NT2/D1 (cell line): ENCODE measurements at regions not wholly inside any gene's neighbourhood (a gene's known extent, or its start where the extent isn't known, plus 50 kb on each side); places are given as distances from the start of the nearest gene placed in this dataset.

Experiments
- DNase-seq: peaks from one replicate; pipeline ENCODE4 v3.0.0-alpha.2; 2011; ENCODE audit warnings: low read depth, low spot score
- H3K27me3 ChIP-seq: 2 replicates; pipeline ENCODE4 v1.6.0; 2011; ENCODE audit warnings: mild to moderate bottlenecking; ENCODE audit not compliant: insufficient read length, insufficient read depth
- H3K36me3 ChIP-seq: 2 replicates; pipeline ENCODE4 v1.6.1; 2011; ENCODE audit warnings: mild to moderate bottlenecking, low read length, mixed read lengths; ENCODE audit not compliant: insufficient read depth, insufficient read length
- H3K4me1 ChIP-seq: 2 replicates; pipeline ENCODE4 v1.5.1; 2011; ENCODE audit not compliant: insufficient read depth, insufficient read length
- H3K4me3 ChIP-seq: 2 replicates; pipeline ENCODE4 v1.5.1; 2011; ENCODE audit warnings: low read depth; ENCODE audit not compliant: insufficient read length
- H3K9ac ChIP-seq: 2 replicates; pipeline ENCODE4 v1.6.0; 2011; ENCODE audit warnings: low read depth; ENCODE audit not compliant: insufficient read length
- H3K9me3 ChIP-seq: 2 replicates; pipeline ENCODE4 v1.5.1; 2011; ENCODE audit warnings: mild to moderate bottlenecking, low read length; ENCODE audit not compliant: insufficient read depth
- SUZ12 ChIP-seq: IDR thresholded peaks from 2 replicates; pipeline ENCODE4 v1.6.1; 2011; ENCODE audit not compliant: insufficient read length, insufficient read depth; ENCODE audit errors: extremely low read depth
- YY1 ChIP-seq: IDR thresholded peaks from 2 replicates; pipeline ENCODE4 v1.6.1; 2011; ENCODE audit not compliant: insufficient read length, insufficient read depth
- ZNF274 ChIP-seq: IDR thresholded peaks from 2 replicates; pipeline ENCODE4 v1.6.1; 2011; ENCODE audit warnings: mild to moderate bottlenecking, low read depth, low read length

GRCh38 chr5:98521821-98522220 is 251.6 kb upstream of the RGMB start:
- H3K9ac ChIP-seq = no peak overlapping the region
- H3K27me3 ChIP-seq = no peaks in the 10 kb centered on the region
- DNase-seq = no peak
- H3K4me3 ChIP-seq = no peak overlapping the region
- no peaks in the 10 kb centered on the region for H3K4me1 ChIP-seq
- no peaks in the 10 kb centered on the region for H3K9me3 ChIP-seq
- no peak for TF ChIP-seq SUZ12
- TF ChIP-seq YY1 = no peak
- no peak for TF ChIP-seq ZNF274
- no peaks in the 10 kb centered on the region for H3K36me3 ChIP-seq

GRCh38 chr5:98524773-98525172 is 248.7 kb upstream of the RGMB start:
- Histone ChIP-seq H3K36me3 (no peaks in the 10 kb centered on the region), H3K4me1 (no peaks in the 10 kb centered on the region), H3K9ac (no peak overlapping the region), H3K27me3 (no peaks in the 10 kb centered on the region), H3K9me3 (no peaks in the 10 kb centered on the region), H3K4me3 (no peak overlapping the region)
- no peak for DNase-seq
- TF ChIP-seq YY1 (no peak), ZNF274 (no peak), SUZ12 (no peak)

GRCh38 chr5:98527846-98528245 is 245.6 kb upstream of the RGMB start:
- TF ChIP-seq YY1 (no peak), ZNF274 (no peak), SUZ12 (no peak)
- DNase-seq = no peak
- Histone ChIP-seq H3K36me3 (no peaks in the 10 kb centered on the region), H3K9me3 (no peaks in the 10 kb centered on the region), H3K27me3 (no peaks in the 10 kb centered on the region), H3K4me1 (no peaks in the 10 kb centered on the region), H3K9ac (no peak overlapping the region), H3K4me3 (no peak overlapping the region)

GRCh38 chr5:98529321-98529720 is 244.1 kb upstream of the RGMB start:
- no peaks in the 10 kb centered on the region for H3K27me3 ChIP-seq
- TF ChIP-seq YY1 (no peak), ZNF274 (no peak), SUZ12 (no peak)
- no peaks in the 10 kb centered on the region for H3K36me3 ChIP-seq
- H3K4me3 ChIP-seq = no peak overlapping the region
- no peaks in the 10 kb centered on the region for H3K9me3 ChIP-seq
- no peak overlapping the region for H3K9ac ChIP-seq
- H3K4me1 ChIP-seq = no peaks in the 10 kb centered on the region
- DNase-seq = no peak

GRCh38 chr5:98530224-98530623 is 243.2 kb upstream of the RGMB start:
- TF ChIP-seq ZNF274 (no peak), SUZ12 (no peak)
- no peaks in the 10 kb centered on the region for H3K36me3 ChIP-seq
- no peaks in the 10 kb centered on the region for H3K9me3 ChIP-seq
- DNase-seq = no peak
- H3K4me3 ChIP-seq = no peak overlapping the region
- H3K4me1 ChIP-seq = no peaks in the 10 kb centered on the region
- H3K27me3 ChIP-seq = no peaks in the 10 kb centered on the region
- no peak overlapping the region for H3K9ac ChIP-seq

GRCh38 chr5:98535901-98536300 is 237.6 kb upstream of the RGMB start:
- TF ChIP-seq SUZ12 (no peak), ZNF274 (no peak), YY1 (no peak)
- no peaks in the 10 kb centered on the region for H3K36me3 ChIP-seq

GRCh38 chr5:98540056-98540455 is 233.4 kb upstream of the RGMB start:
- Histone ChIP-seq H3K27me3 (no peaks in the 10 kb centered on the region), H3K9me3 (no peaks in the 10 kb centered on the region), H3K9ac (no peak overlapping the region), H3K36me3 (no peaks in the 10 kb centered on the region), H3K4me1 (no peaks in the 10 kb centered on the region), H3K4me3 (no peak overlapping the region)
- TF ChIP-seq YY1 (no peak), ZNF274 (no peak), SUZ12 (no peak)
- DNase-seq = no peak

More at GRCh38 chr5:98535901-98536300, 237.6 kb upstream of the RGMB start:
- DNase-seq = no peak
- H3K9ac ChIP-seq = no peak overlapping the region
- no peaks in the 10 kb centered on the region for H3K4me1 ChIP-seq
- no peaks in the 10 kb centered on the region for H3K9me3 ChIP-seq
- no peak overlapping the region for H3K4me3 ChIP-seq
- H3K27me3 ChIP-seq = no peaks in the 10 kb centered on the region

- Histone ChIP-seq H3K9ac (no peak overlapping the region), H3K36me3 (no peaks in the 10 kb centered on the region), H3K4me1 (no peaks in the 10 kb centered on the region), H3K9me3 (peaks cover 15% of the 10 kb centered on the region; the same call in 1 of the 2 replicates), H3K4me3 (no peak overlapping the region), H3K27me3 (no peaks in the 10 kb centered on the region)
- TF ChIP-seq YY1 (no peak), SUZ12 (no peak), ZNF274 (no peak)
- DNase-seq = no peak
Measured at GRCh38 chr5:98541641-98542040, 231.8 kb upstream of the RGMB start.
